MM.1S (cell line): ENCODE measurements at regions not wholly inside any gene's neighbourhood (a gene's known extent, or its start where the extent isn't known, plus 50 kb on each side); places are given as distances from the start of the nearest gene placed in this dataset.

Experiments used
- DNase-seq: peaks from one replicate; pipeline ENCODE4 v3.0.0-alpha.2; 2015
- H2AFZ ChIP-seq: fragments of 300-600 bp; sonication (generic); 2 replicates; pipeline ENCODE4 v1.6.0; 2016; ENCODE audit warnings: antibody characterized with exemption, low read length
- H3F3A ChIP-seq: fragments of 300-600 bp; sonication (generic); 2 replicates; pipeline ENCODE4 v1.6.1; 2016; ENCODE audit warnings: mild to moderate bottlenecking, antibody characterized with exemption, low read length, moderate library complexity, mixed read lengths; ENCODE audit not compliant: insufficient read depth
- H3K27ac ChIP-seq: fragments of 300-600 bp; sonication (generic); 2 replicates; pipeline ENCODE4 v1.5.1; 2016; ENCODE audit warnings: mild to moderate bottlenecking, low read length
- H3K27me3 ChIP-seq: fragments of 300-600 bp; sonication (generic); replicated peaks from 2 replicates; pipeline ENCODE4 v1.6.0; 2016; ENCODE audit warnings: low read length; ENCODE audit not compliant: insufficient read depth
- H3K36me3 ChIP-seq: fragments of 300-600 bp; sonication (generic); replicated peaks from 2 replicates; pipeline ENCODE4 v1.6.1; 2016; ENCODE audit warnings: mild to moderate bottlenecking, low read length, mixed read lengths; ENCODE audit not compliant: insufficient read depth
- H3K4me1 ChIP-seq: fragments of 300-600 bp; sonication (generic); 2 replicates; pipeline ENCODE4 v1.6.1; 2016; ENCODE audit warnings: low read length, mixed read lengths
- H3K4me2 ChIP-seq: fragments of 300-600 bp; sonication (generic); 2 replicates; pipeline ENCODE4 v1.6.0; 2016; ENCODE audit warnings: low read depth, low read length
- H3K4me3 ChIP-seq: fragments of 300-600 bp; sonication (generic); 2 replicates; pipeline ENCODE4 v1.5.1; 2016; ENCODE audit warnings: low read length, mixed read lengths
- H3K79me2 ChIP-seq: fragments of 300-600 bp; sonication (generic); 2 replicates; pipeline ENCODE4 v1.6.1; 2016; ENCODE audit warnings: mixed run types, low read length, mixed read lengths
- H3K9ac ChIP-seq: fragments of 300-600 bp; sonication (generic); 2 replicates; pipeline ENCODE4 v1.6.1; 2016; ENCODE audit warnings: low read length, mixed read lengths
- H3K9me2 ChIP-seq: fragments of 300-600 bp; sonication (generic); replicated peaks from 2 replicates; pipeline ENCODE4 v1.6.1; 2016; ENCODE audit warnings: mild to moderate bottlenecking, low read length, mixed read lengths; ENCODE audit not compliant: insufficient read depth
- H3K9me3 ChIP-seq: fragments of 300-600 bp; sonication (generic); replicated peaks from 2 replicates; pipeline ENCODE4 v1.6.1; 2016; ENCODE audit warnings: mild to moderate bottlenecking, low read length, mixed read lengths; ENCODE audit not compliant: insufficient read depth
- H4K20me1 ChIP-seq: fragments of 300-600 bp; sonication (generic); 2 replicates; pipeline ENCODE4 v1.6.1; 2016; ENCODE audit warnings: mild to moderate bottlenecking, low read length, moderate library complexity, mixed read lengths; ENCODE audit not compliant: insufficient read depth
- EZH2 ChIP-seq: fragments of 300-600 bp; sonication (generic); optimal IDR thresholded peaks from 2 replicates; pipeline ENCODE3; 2017; ENCODE audit warnings: low read depth, mild to moderate bottlenecking, antibody characterized with exemption, low read length, mixed read lengths
- EZH2phosphoT487 ChIP-seq: fragments of 300-600 bp; sonication (generic); IDR thresholded peaks from 2 replicates; pipeline ENCODE4 v1.6.1; 2018; ENCODE audit warnings: antibody characterized with exemption, low read length
- TF ChIP-seq, protein P1 (sequence below): fragments of 300-600 bp; sonication (generic); IDR thresholded peaks from 2 replicates; pipeline ENCODE4 v1.5.1; 2016; ENCODE audit warnings: antibody characterized with exemption, low read length, mixed read lengths

DNA sequence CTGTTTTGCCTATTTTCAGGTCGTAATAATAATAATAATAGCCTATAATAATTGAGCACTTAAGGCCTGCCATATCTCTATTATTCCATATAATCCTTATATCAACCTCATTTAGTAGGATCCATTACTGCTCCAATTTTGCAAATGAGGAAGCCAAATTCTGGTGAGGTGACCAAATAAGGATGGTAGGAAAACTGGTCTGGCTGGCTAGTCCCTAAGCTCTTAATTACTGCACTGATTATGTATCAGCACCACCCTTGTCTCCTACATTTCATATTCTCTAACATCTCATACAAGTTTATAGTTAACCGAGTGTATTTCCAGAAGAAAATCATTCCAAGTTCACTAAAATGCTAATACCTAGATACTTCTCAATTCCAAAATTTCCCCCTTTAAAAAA is 166.5 kb upstream of the RGMB start:
- H2AFZ ChIP-seq = no peak overlapping the region
- H3K4me2 ChIP-seq = no peak overlapping the region
- H3K4me1 ChIP-seq = no peaks in the 10 kb centered on the region
- no peaks in the 10 kb centered on the region for H3K9me3 ChIP-seq
- H3K4me3 ChIP-seq = no peak overlapping the region
- H3F3A ChIP-seq = no peaks in the 10 kb centered on the region
- H3K9me2 ChIP-seq = no peaks in the 10 kb centered on the region
- H4K20me1 ChIP-seq = no peaks in the 10 kb centered on the region
- TF ChIP-seq, protein P1, sequence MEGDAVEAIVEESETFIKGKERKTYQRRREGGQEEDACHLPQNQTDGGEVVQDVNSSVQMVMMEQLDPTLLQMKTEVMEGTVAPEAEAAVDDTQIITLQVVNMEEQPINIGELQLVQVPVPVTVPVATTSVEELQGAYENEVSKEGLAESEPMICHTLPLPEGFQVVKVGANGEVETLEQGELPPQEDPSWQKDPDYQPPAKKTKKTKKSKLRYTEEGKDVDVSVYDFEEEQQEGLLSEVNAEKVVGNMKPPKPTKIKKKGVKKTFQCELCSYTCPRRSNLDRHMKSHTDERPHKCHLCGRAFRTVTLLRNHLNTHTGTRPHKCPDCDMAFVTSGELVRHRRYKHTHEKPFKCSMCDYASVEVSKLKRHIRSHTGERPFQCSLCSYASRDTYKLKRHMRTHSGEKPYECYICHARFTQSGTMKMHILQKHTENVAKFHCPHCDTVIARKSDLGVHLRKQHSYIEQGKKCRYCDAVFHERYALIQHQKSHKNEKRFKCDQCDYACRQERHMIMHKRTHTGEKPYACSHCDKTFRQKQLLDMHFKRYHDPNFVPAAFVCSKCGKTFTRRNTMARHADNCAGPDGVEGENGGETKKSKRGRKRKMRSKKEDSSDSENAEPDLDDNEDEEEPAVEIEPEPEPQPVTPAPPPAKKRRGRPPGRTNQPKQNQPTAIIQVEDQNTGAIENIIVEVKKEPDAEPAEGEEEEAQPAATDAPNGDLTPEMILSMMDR = no peak
- no peak for TF ChIP-seq EZH2
- no peak overlapping the region for H3K27ac ChIP-seq
- H3K27me3 ChIP-seq = no peaks in the 10 kb centered on the region
- no peak for DNase-seq
- H3K36me3 ChIP-seq = no peaks in the 10 kb centered on the region
- no peaks in the 10 kb centered on the region for H3K79me2 ChIP-seq
- H3K9ac ChIP-seq = no peak overlapping the region

DNA sequence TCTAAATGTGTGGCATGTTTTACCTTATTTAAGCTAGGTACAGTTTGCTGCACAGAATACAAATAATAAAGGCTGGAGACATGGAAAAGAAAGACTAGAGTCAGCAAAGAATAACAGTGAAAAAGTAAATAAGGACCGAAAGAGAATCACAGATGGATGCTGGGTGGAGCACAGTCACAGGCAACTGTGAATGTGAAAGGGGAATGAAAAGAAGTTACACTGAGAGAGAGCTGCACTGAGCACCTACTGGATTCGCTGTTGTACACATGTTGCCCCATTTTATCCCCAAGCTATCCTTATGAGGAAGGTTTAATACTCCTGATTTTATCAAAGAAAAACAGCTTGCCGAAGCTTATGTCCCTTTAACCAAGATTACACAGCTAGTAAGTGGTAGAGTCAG is 165.4 kb upstream of the RGMB start:
- DNase-seq = no peak
- Histone ChIP-seq H3F3A (no peaks in the 10 kb centered on the region), H3K4me1 (no peaks in the 10 kb centered on the region), H3K9ac (no peak overlapping the region), H3K27me3 (no peaks in the 10 kb centered on the region), H2AFZ (no peak overlapping the region), H3K27ac (no peak overlapping the region), H3K36me3 (no peaks in the 10 kb centered on the region), H3K79me2 (no peaks in the 10 kb centered on the region), H3K4me2 (no peak overlapping the region), H3K9me2 (no peaks in the 10 kb centered on the region), H4K20me1 (no peaks in the 10 kb centered on the region), H3K4me3 (no peak overlapping the region), H3K9me3 (no peaks in the 10 kb centered on the region)
- TF ChIP-seq EZH2 = no peak
- TF ChIP-seq, protein P1 = no peak
- TF ChIP-seq EZH2phosphoT487 = no peak

DNA sequence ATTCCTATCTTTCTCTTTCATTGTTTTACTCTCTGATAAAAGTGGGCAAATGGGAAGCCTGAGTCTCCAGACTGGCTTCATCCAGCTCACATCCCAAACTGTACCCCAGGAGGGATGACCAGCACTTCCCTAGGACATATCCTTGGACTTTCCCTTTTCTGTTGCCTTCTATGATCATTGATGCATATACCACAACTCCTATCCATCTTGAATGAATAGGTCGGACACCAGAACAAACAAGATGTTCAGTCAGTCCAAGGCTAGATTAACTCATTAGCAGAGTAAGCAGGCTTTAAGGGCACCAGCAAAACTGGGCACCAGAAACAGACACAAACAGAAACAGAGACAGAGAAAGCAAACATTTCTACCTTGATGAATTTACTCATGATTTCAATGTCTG is 159.1 kb upstream of the RGMB start:
- Histone ChIP-seq H3K9ac (no peak overlapping the region), H3K27me3 (no peaks in the 10 kb centered on the region), H3K9me2 (no peaks in the 10 kb centered on the region), H4K20me1 (no peaks in the 10 kb centered on the region), H2AFZ (no peak overlapping the region), H3K9me3 (no peaks in the 10 kb centered on the region), H3K4me3 (no peak overlapping the region), H3K4me1 (no peaks in the 10 kb centered on the region), H3K36me3 (no peaks in the 10 kb centered on the region), H3F3A (no peaks in the 10 kb centered on the region), H3K27ac (no peak overlapping the region), H3K79me2 (no peaks in the 10 kb centered on the region), H3K4me2 (no peak overlapping the region)
- DNase-seq = no peak
- no peak for TF ChIP-seq EZH2
- TF ChIP-seq, protein P1 = no peak
- TF ChIP-seq EZH2phosphoT487 = no peak
